ENCODE measurements at regions not wholly inside any gene's neighbourhood (a gene's known extent, or its start where the extent isn't known, plus 50 kb on each side); places are given as distances from the start of the nearest gene placed in this dataset.

- no peak overlapping the region for H3K4me3 ChIP-seq (ENCODE audit: low read depth, low read length)
- TF ChIP-seq, protein P1, sequence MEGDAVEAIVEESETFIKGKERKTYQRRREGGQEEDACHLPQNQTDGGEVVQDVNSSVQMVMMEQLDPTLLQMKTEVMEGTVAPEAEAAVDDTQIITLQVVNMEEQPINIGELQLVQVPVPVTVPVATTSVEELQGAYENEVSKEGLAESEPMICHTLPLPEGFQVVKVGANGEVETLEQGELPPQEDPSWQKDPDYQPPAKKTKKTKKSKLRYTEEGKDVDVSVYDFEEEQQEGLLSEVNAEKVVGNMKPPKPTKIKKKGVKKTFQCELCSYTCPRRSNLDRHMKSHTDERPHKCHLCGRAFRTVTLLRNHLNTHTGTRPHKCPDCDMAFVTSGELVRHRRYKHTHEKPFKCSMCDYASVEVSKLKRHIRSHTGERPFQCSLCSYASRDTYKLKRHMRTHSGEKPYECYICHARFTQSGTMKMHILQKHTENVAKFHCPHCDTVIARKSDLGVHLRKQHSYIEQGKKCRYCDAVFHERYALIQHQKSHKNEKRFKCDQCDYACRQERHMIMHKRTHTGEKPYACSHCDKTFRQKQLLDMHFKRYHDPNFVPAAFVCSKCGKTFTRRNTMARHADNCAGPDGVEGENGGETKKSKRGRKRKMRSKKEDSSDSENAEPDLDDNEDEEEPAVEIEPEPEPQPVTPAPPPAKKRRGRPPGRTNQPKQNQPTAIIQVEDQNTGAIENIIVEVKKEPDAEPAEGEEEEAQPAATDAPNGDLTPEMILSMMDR (conservative IDR thresholded peaks at IDR 0.05; ENCODE audit: low read depth, low read length), result no peak
- DNase-seq (ENCODE audit: low read depth), result no peak
These were observed 738.7 kb downstream of the EPHA4 start for GRCh38 chr2:220833446-220833845.

DNA sequence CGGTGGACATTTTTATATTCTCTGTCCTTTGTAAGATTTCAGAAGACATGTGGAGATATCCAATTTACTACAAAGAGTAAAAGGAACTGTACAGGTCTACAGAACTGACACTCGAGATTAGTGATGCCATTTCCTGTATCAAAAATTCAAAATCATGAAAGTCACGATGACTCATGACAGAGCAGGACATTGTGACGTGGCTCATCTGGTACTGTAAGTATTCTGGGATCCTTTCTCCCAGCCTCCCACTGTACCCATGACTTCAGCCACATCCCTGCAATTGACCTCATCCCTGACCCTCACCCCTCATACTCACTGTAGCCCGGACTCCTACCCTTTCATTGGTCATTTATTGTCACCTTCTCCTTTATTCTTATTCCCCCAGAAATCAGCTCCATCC, 736.5 kb downstream of the EPHA4 start:
- H3K4me3 ChIP-seq (ENCODE audit: low read depth, low read length), result no peak overlapping the region
- DNase-seq (ENCODE audit: low read depth), result no peak
- TF ChIP-seq, protein P1 (conservative IDR thresholded peaks at IDR 0.05; ENCODE audit: low read depth, low read length), result no peak

DNA sequence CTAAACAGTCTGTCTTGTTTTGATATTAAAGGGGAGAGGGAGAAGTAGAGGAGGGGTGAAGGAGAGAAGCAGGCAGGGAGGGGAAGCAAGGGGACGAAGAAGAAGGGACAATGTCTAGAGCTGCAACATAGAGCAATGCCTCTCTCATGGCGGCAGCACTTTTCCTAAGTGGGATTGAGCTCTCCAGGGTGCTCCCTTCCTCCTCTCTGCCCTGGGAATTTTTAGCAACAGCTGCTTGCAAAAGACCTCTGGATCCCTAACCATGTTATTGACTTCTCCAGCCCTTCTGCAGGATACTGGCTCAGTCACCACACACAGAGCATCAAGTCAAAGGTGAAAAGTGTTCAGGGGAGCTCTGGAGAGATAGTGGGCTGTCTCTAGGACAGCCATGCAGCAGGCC, 734.9 kb downstream of the EPHA4 start:
- TF ChIP-seq, protein P1 (conservative IDR thresholded peaks at IDR 0.05; ENCODE audit: low read depth, low read length), result no peak
- no peak overlapping the region for H3K4me3 ChIP-seq (ENCODE audit: low read depth, low read length)
- no peak for DNase-seq (ENCODE audit: low read depth)

DNA sequence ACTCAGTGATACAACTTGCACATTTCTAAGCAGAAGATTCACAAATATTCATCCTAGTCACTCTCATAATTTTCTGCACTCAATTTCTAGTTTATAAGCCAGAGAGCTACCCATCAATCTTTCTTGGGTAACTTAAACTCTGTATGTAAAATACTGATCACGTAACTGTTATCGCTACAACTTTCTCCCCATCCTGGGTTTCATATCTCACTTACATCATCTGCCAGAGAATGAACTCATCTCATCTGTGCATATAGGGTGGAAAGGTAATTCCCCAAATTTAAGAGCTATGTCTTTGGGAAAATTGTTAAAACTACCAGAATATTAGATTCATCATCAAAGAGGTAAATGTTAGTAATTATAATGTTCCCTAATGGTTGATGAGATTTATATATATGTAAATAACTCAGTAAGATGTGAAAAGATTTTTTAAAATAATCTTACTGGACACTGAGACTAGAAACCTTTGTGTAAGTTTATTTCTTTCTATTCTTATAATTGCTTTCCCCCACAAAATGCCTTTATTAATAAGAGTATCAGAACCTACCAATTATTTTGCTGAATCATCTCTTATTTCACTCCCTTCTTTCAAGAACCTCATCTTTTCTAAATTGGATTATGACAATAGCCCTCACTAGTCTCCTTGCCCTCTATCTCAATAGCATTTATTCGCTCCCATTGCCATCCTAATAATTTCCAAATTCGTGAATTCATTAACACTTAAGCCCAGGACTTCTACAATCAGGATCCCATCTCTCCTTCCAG, 729.0 kb downstream of the EPHA4 start:
- TF ChIP-seq, protein P1 (conservative IDR thresholded peaks at IDR 0.05; ENCODE audit: low read depth, low read length), result no peak
- DNase-seq (ENCODE audit: low read depth), result no peak
- H3K4me3 ChIP-seq (ENCODE audit: low read depth, low read length), result no peak overlapping the region

DNA sequence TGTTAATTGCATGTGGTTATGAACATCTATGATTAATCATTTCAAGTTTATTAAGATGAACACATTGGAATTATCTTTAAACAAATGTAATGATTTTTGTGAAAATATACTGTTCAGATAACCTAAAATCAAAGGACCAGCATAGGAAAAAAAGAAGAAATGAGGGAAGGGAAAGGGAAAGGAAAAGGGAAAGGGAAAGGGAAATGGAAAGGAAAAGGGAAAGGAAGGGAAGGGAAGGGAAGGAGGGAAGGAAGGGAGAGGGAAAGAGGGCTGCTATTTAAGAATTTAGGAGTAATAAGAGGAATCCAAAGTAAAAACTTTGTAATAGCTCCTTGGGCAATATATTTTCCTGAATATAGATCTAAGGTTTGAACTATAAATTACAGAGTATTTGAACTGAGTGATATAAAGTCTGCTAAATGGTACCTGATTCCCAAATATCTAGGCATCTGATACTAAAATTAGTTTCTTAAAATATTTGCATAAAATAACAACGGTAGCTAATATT, 726.3 kb downstream of the EPHA4 start:
- no peak for DNase-seq (ENCODE audit: low read depth)
- no peak overlapping the region for H3K4me3 ChIP-seq (ENCODE audit: low read depth, low read length)
- TF ChIP-seq, protein P1 (conservative IDR thresholded peaks at IDR 0.05; ENCODE audit: low read depth, low read length), result no peak

DNA sequence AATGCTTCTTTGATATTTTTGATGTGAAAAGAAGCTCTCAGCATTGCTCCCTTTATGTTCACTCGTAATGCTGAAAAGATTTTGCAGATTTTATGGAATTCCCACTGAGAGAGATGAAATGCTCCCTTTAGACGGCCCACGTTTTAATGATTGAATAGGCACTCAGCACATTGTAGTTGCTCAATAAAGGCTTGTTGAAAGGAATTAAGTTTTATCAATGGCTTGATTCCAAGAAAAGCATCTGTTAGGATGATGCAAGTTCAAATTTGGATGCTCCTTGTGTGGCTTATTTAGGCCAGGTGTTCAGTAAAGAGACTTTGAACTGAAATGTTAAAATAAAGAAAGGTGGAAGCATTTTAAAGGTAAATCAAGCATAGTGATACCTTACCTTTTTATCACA, 725.1 kb downstream of the EPHA4 start:
- TF ChIP-seq, protein P1 (conservative IDR thresholded peaks at IDR 0.05; ENCODE audit: low read depth, low read length), result no peak
- H3K4me3 ChIP-seq (ENCODE audit: low read depth, low read length), result no peak overlapping the region
- no peak for DNase-seq (ENCODE audit: low read depth)

DNA sequence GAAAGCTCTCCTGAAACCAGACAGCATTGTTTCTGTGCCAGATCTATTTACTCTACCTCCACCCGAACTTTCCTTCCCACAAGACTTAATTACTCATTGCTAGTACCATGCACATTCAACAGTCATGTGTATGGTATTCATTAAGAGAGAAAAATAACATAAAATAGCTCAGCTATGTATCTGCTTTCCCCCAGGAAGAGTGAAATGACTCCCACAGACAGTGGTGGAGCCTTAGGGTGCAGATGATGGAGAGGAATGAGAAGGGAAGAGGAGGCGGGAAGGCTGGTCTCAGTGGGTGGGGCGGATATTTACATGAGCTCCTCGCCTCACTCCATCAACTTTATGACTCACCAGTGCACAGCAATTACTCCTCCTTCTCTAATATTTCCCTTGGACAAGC, 724.5 kb downstream of the EPHA4 start:
- no peak overlapping the region for H3K4me3 ChIP-seq (ENCODE audit: low read depth, low read length)
- DNase-seq (ENCODE audit: low read depth), result peak; percentile 49
- TF ChIP-seq, protein P1 (conservative IDR thresholded peaks at IDR 0.05; ENCODE audit: low read depth, low read length), result no peak
